ENCODE measurements at regions not wholly inside any gene's neighbourhood (a gene's known extent, or its start where the extent isn't known, plus 50 kb on each side); places are given as distances from the start of the nearest gene placed in this dataset.

- DNase-seq (ENCODE audit: low spot score): no peak
These were observed 241.0 kb downstream of the GLI2 start for GRCh38 chr2:120976501-120977307.

- no peak for DNase-seq (ENCODE audit: low spot score)
These were observed 242.1 kb downstream of the GLI2 start for GRCh38 chr2:120977582-120978358.

GRCh38 chr2:120978359-120979050 is 242.8 kb downstream of the GLI2 start:
- DNase-seq (ENCODE audit: low spot score): no peak

GRCh38 chr2:120979398-120979797 is 243.7 kb downstream of the GLI2 start:
- no peak for DNase-seq (ENCODE audit: low spot score)

- no peak for DNase-seq (ENCODE audit: low spot score)
These were observed 244.3 kb downstream of the GLI2 start for GRCh38 chr2:120979921-120980320.

- no peak for DNase-seq (ENCODE audit: low spot score)
These were observed 245.8 kb downstream of the GLI2 start for GRCh38 chr2:120981443-120981842.

- DNase-seq (ENCODE audit: low spot score): no peak
These were observed 246.9 kb downstream of the GLI2 start for GRCh38 chr2:120982598-120982997.

- no peak for DNase-seq (ENCODE audit: low spot score)
These were observed 247.7 kb downstream of the GLI2 start for GRCh38 chr2:120983344-120983743.

GRCh38 chr2:120984046-120984445 is 248.4 kb downstream of the GLI2 start:
- no peak for DNase-seq (ENCODE audit: low spot score)

GRCh38 chr2:120984452-120985173 is 248.9 kb downstream of the GLI2 start:
- DNase-seq (ENCODE audit: low spot score): no peak

- DNase-seq (ENCODE audit: low spot score): no peak
These were observed 249.7 kb downstream of the GLI2 start for GRCh38 chr2:120985174-120985996.

- no peak for DNase-seq (ENCODE audit: low spot score)
These were observed 250.5 kb downstream of the GLI2 start for GRCh38 chr2:120985997-120986651.

GRCh38 chr2:120986898-120987650 is 251.4 kb downstream of the GLI2 start:
- DNase-seq (ENCODE audit: low spot score): no peak

- no peak for DNase-seq (ENCODE audit: low spot score)
These were observed 252.5 kb downstream of the GLI2 start for GRCh38 chr2:120988051-120988699.

GRCh38 chr2:120988700-120989511 is 253.2 kb downstream of the GLI2 start:
- no peak for DNase-seq (ENCODE audit: low spot score)

GRCh38 chr2:120989512-120990441 is 254.1 kb downstream of the GLI2 start:
- DNase-seq (ENCODE audit: low spot score): no peak

- no peak for DNase-seq (ENCODE audit: low spot score)
These were observed 254.8 kb downstream of the GLI2 start for GRCh38 chr2:120990451-120990871.

All from GM03348 (cell line).